Nucleus accumbens (tissue), 56 donors: ENCODE measurements at regions not wholly inside any gene's neighbourhood (a gene's known extent, or its start where the extent isn't known, plus 50 kb on each side); places are given as distances from the start of the nearest gene placed in this dataset.

ENCODE experiments used
- DNase-seq, 56 donors: peaks; one replicate each; lab custom pipeline; 2025; lab: John Stamatoyannopoulos, UW

DNA sequence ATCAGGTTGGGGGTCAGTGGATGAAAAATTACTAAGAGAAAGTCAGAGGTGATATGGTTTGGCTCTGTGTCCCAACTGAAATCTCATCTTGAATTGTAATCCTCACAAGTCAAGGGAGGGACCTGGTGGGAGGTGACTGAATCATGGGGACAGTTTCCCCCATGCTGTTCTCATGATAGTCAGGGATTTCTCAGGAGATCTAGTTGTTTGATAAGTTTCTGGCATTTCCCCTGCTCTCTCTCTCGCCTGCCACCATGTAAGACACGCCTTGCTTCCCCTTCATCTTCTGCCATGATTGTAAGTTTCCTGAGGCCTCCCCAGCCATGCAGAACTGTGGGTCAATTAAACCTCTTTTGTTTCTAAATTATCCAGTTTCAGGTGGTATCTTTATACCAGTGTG lies 945.8 kb upstream of the CRIM1 start:
- DNase-seq, result no peak

GRCh38 chr2:35408320-35408719 lies 947.3 kb upstream of the CRIM1 start:
- no peak for DNase-seq

DNA sequence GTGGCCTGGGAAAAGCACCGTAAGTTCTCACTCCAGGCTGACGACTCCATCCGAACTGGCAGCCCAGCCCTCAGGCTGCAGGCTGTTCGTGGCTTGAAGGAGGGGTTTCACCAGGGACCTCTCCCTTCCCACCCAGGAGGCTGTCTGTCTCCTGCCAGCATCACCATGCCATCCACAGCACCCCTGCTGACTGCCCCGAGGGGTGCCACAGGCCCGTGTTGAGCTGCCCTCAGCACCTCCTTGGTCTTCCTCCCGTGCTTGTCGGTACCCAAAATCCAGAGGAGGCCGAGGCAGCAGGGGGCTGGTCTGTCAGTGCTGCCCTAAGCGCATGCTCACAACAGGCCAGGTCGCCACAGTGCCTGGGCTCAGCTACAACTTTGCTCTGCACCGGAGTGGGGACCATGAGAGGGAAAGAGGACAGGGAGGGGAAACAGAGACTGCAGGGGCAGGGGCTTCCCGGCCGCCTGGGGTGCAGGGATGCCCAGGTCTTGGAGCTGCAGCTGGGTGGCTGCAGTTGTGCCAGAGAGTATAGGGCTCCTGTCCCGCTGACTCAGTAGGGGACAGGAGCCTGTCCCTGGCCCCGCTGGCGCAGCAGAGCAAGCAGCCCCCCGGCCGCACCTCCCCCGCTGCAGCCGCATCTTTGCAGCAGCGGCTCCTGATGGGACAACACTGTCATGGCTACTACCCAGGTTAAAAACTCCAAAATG lies 963.7 kb upstream of the CRIM1 start:
- DNase-seq, result no peak

DNA sequence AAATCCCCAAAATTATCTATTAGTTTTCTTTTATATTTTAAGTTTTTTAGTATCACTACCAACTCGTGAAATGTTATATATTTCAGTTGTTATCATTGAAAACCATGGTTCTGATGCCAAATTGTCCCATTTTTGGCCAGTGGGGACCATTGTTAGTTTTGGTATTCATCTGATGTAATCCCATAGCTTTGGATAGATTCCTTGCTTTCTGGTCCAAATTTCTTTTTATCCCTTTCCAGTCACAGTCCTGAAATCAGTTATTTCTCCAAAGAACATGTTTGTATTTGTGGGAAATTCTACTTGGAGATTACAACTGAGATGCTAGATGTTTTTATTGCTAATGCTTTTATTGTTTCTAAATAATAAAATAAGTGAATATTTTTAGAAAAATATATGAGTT lies 976.8 kb upstream of the CRIM1 start:
- no peak for DNase-seq

DNA sequence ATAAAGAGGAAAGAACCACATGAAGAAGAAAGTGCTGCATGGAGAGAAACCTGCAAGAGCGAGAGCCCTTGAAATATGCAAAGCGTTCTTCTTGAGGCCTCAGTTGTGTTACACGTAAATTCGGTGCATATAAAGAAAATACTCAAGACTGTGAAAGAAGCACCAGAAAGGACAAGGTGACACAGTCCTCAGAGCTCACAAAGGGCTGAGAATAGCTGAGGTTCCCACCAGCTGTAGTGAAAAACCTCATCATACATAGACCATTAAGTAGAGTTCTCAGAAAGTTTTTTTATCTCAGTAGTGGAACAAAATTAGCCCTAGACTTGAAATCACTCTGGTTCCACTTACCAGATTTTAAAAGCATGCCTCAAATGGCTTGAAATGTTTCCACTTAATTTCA lies 980.7 kb upstream of the CRIM1 start:
- DNase-seq, result no peak

GRCh38 chr2:35365859-35366258 lies 989.7 kb upstream of the CRIM1 start:
- DNase-seq, result no peak

DNA sequence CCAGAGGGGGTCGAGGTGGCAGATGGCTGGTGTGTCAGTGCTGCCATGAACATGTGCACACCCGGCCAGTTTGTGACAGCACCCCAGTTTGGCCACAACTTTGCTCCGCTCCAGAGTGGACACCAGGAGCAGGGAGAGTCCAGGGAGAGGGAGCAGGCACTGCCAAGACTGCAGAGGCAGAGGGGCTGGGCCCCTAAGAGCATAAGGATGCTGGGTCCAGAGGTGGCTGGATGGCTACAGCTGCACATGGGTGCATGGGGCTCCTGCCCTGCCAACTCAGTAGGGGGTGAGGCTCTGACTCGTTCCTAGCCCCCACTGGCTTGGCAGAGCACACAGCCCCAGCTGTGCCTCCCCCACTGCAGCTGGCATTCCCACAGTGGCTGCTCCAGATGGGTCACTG lies 999.2 kb upstream of the CRIM1 start:
- DNase-seq, result no peak

- no peak for DNase-seq
These were observed 1000.5 kb upstream of the CRIM1 start for GRCh38 chr2:35355056-35355455.

DNA sequence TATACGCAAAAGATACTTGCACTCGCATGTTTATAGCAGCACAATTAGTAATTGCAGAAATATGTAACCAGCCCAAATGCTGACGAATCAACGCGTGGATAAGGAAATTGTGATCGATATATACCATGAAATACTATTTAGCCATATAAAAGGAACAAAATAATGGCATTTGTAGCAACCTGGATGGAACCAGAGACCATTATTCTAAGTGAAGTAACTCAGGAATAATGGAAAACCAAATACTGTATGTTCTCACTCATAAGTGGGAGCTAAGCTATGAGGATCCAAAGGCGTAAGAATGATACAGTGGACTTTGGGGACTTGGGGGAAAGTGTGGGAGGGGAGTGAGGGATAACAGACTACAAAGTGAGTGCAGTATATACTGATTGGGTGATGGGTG lies 1008.0 kb upstream of the CRIM1 start:
- no peak for DNase-seq

DNA sequence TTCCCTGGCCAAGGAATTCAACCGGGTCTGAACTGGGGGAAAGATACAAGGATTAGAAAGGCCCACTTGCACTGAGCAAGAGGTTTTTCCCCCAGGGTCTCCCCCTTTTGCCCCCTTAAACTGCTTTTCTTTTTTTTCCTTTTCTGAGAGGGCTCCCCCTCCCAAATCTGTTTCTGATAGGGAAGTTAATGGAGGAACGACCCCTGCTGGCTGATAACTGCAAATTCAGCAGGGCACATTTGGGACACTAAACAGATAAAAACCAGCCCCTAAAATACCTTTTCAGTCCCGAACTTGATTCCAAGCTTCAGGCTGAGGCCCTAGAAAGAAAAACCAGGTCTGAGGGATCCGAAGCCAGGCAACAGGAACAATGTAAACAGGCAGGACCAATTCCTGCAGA lies 1012.4 kb upstream of the CRIM1 start:
- DNase-seq, result no peak

DNA sequence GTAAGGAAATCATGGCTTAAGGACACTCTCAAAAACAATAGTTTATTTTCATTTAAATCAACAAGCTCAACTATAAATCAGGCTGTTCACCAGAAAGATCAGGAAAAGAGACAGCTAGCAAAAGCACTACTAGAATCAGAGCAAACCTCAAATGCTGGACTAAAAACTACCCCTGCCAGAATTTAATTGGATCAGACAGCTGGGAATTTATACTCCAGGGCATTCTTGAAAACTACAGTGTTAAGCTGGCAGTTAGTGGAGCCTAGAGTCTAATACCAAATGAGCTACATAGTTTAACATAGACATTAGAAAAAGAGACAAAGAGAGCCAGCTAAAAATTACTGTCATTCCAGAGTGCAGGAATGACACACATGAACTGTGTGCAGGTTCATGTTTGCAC lies 1016.4 kb upstream of the CRIM1 start:
- no peak for DNase-seq

DNA sequence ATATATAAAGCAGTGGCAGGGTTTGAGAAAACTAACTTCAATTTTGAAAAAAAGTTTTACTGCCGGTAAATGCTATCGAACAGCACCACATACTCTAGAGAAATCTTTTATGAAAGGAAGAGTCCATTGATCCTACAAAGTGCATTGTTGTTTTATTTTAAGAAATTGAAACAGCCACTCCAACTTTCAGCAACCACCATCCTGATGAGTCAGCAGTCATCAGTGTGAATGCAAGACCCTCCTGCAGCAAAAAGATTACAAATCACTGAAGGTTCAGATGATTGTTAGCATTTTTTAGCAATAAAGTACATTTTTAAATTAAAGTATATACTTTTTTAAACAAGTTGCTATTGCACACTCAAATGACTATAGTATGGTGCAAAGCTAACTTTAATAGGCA lies 1017.7 kb upstream of the CRIM1 start:
- DNase-seq, result no peak

DNA sequence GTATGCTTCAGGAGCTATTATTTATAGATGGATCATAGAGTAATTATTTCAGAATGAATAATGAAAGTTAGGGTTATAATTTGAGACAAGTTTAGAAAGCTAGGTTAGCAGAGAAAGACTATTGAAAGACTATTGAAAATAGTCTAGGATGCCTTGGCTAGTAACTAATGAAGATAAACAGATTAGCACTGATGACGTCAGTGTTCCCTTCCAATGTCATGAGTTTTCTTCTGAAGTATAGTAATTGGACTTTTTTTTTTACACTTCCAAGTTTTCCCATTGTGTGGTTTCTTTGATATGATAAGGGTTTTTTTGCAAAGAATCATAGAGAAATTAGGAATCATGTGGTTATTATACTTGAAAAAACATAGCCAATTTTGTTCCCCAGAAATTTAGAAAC lies 1041.5 kb upstream of the CRIM1 start:
- no peak for DNase-seq

DNA sequence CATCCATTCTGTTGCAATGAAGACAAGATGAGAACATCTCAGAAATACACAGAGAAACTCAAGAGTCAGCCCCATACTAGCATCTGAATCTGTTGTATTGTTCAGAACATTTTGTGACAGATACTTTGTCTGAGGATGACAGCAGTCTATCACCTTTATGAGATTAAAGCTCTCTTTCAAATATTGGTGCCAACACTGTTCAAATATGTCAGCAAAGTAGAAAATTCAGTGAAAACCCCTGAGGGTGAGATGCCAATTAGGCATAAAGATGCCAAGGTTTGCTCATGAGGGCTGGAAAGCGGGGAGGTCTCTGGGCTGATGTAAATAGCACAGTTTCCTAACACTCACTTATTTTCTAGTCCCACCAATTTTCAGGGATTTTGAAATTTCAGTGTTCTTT lies 1054.2 kb upstream of the CRIM1 start:
- DNase-seq, result no peak

- DNase-seq, result no peak
These were observed 1057.1 kb upstream of the CRIM1 start for GRCh38 chr2:35298493-35298892.

- DNase-seq, result no peak
These were observed 1058.2 kb upstream of the CRIM1 start for GRCh38 chr2:35297403-35297802.

- no peak for DNase-seq
These were observed 1060.8 kb upstream of the CRIM1 start for GRCh38 chr2:35294636-35295263.

DNA sequence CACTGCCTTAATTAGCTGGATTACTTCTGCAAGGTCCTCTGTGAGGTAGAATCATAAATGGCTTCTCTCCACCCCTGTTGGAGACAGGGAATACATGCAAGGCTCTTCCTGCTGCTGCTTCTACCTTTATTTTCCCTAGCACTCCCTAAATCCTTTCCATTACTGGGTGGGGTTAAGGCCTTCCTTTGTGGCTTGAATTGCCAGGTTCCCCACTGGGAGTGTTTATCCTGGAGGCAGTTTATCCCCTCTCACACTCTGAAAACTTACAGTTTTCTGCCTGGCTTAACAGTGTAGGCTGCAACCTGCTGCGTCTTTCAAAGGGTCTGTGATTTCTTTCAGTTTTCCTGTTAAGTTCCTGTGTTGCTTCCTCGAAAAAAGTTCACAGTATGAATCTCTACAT lies 1062.3 kb upstream of the CRIM1 start:
- DNase-seq, result no peak

DNA sequence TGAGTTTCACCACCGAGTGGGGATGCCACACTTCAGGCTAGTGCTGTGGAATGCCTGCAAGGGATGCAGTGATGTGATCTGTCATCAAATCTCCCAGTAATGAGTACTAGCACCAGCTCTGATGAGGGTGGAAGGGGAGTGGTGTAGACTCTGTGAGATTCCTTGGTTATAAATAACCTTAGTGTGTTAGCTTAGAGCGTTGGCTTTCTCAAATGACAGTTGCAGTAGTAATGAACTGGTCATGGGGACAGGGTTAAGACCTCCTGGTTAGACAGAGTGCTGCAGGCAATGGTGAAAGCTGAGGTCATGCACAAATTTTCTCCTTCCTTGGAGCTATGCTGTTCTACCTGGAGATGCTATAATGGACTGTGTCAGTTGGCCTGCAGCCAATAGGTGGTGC lies 1063.4 kb upstream of the CRIM1 start:
- DNase-seq, result no peak

DNA sequence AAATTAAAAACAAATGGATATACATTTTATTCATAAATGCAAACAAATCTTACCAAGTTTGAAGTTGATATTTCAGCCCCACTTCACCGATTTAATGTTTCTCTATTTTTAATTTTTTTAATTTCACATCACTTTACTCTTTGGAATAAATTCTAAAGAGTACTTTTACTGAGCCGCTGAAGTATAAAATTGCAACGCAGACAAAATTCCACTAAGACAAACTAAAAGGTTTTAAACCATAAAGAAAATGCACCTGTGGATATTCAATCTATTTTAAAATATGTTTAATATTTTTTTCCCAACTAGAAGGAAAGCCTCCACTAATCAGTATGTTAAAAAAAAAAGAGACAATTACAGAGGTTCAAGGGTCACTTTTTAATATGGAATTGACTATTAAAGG lies 1073.9 kb upstream of the CRIM1 start:
- no peak for DNase-seq

DNA sequence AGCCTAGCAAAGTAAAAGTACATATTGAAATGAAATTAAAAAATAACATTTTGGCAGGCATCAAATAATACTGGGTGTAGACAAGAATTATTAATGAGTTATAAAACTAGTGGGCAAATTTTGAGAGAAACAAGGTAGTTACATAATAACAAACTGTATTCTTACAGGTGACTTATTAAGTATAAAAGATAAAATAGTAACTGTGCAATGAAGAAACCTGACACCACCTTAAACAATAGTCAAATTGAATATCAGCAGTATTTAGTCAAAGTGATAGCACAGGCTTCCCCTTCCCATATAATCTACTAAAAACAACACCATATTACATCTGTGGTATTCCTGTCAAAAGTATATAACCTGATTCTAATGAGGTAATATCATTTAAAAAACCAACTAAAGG lies 1099.8 kb upstream of the CRIM1 start:
- DNase-seq, result no peak

DNA sequence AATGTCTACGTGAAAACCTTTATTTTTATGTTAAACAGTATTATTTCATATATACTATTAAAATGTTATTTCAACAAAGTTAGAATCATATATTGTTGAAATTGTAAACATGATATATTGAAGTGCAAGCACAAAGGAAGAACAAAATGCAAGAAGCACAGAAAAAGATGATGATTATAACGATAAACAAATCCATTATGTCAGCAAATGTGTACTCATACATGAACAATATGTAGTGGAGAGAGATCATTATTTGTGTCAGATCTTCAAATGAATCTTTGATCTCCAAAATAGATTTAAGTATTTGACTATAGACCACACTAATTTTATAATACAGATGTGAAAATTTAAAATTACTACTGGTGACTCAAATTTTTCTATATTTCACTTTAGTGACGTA lies 1104.4 kb upstream of the CRIM1 start:
- no peak for DNase-seq

GRCh38 chr2:35246702-35247101 lies 1108.9 kb upstream of the CRIM1 start:
- DNase-seq, result no peak
